CD4-positive, alpha-beta T cell (primary cell): ENCODE measurements at regions not wholly inside any gene's neighbourhood (a gene's known extent, or its start where the extent isn't known, plus 50 kb on each side); places are given as distances from the start of the nearest gene placed in this dataset.

ENCODE experiments used
- ATAC-seq: fragments of 200-7000 bp; cut with Tn5 transposase; one replicate; pipeline ENCODE4 v1.10.0; 2022; ENCODE audit warnings: mild to moderate bottlenecking; ENCODE audit not compliant: poor library complexity
- CTCF ChIA-PET: fragments of 350-600 bp; sonication (Branson Sonifier 250); formaldehyde crosslinking; loops from one replicate; lab custom pipeline; 2021; ENCODE audit warnings: antibody characterized with exemption, inconsistent platforms; lab: Charles Lee
- POLR2A ChIA-PET: fragments of 350-600 bp; sonication (Branson Sonifier 250); formaldehyde crosslinking; loops from one replicate; lab custom pipeline; 2021; ENCODE audit warnings: antibody characterized with exemption, inconsistent platforms; lab: Charles Lee
- DNase-seq, 14 experiments: peaks; one replicate each; pipeline ENCODE4 v3.0.0-alpha.2; 2013 to 2020; ENCODE audit warnings: mixed read lengths in 2 of 14
- H3K27ac ChIP-seq, 2 donors: one replicate each; pipeline versions ENCODE4 v1.5.1 to v1.7.0; 2013; ENCODE audit warnings: low read length in 2 of 2, low read depth in 1 of 2, mild to moderate bottlenecking in 1 of 2
- H3K27me3 ChIP-seq, 2 experiments: 1 replicate in 1 of 2; 2 replicates in 1 of 2; pipeline versions ENCODE4 v1.6.1 to v1.7.0; 2013; ENCODE audit warnings: low read length in 2 of 2, control low read depth in 1 of 2, mild to moderate bottlenecking in 1 of 2, moderate library complexity in 1 of 2; ENCODE audit not compliant: insufficient read depth in 2 of 2, control insufficient read depth in 1 of 2
- H3K36me3 ChIP-seq: one replicate; pipeline ENCODE4 v1.6.1; 2013; ENCODE audit warnings: low read length, control low read depth; ENCODE audit not compliant: insufficient read depth
- H3K4me1 ChIP-seq: one replicate; pipeline ENCODE4 v1.6.1; 2013; ENCODE audit warnings: low read length, control low read depth; ENCODE audit not compliant: insufficient read depth
- H3K4me3 ChIP-seq: one replicate; pipeline ENCODE4 v1.5.1; 2013; ENCODE audit warnings: mild to moderate bottlenecking, low read length, moderate library complexity
- H3K9me3 ChIP-seq, 2 experiments: 1 replicate in 1 of 2; 2 replicates in 1 of 2; pipeline versions ENCODE4 v1.6.1 to v1.7.0; 2013; ENCODE audit warnings: low read length in 2 of 2, mild to moderate bottlenecking in 2 of 2, control low read depth in 1 of 2, moderate library complexity in 1 of 2; ENCODE audit not compliant: control insufficient read depth in 1 of 2, insufficient read depth in 1 of 2
- H3K27ac Mint-ChIP-seq: one replicate; pipeline ENCODE4 v1.8.0; 2020; ENCODE audit warnings: mixed read lengths
- H3K27me3 Mint-ChIP-seq: one replicate; pipeline ENCODE4 v1.8.0; 2021; ENCODE audit warnings: mixed read lengths
- H3K36me3 Mint-ChIP-seq: one replicate; pipeline ENCODE4 v1.8.0; 2021; ENCODE audit warnings: low read depth, mixed read lengths
- H3K4me1 Mint-ChIP-seq: one replicate; pipeline ENCODE4 v1.8.0; 2021; ENCODE audit warnings: low read depth, mixed read lengths
- H3K4me3 Mint-ChIP-seq: one replicate; pipeline ENCODE4 v1.8.0; 2020; ENCODE audit warnings: mild to moderate bottlenecking, mixed read lengths
- H3K9me3 Mint-ChIP-seq: one replicate; pipeline ENCODE4 v1.8.0; 2020; ENCODE audit warnings: mixed read lengths
- CTCF ChIP-seq: fragments of 200-600 bp; IDR thresholded peaks from one replicate; pipeline ENCODE4 v1.8.0; 2022; ENCODE audit warnings: antibody characterized with exemption, mild to moderate bottlenecking
- intact Hi-C, 2 experiments: fragments of 100-400 bp; cut with DNase I in 1 of 2; cut with micrococcal nuclease in 1 of 2; formaldehyde crosslinking; loops; one replicate each; pipeline versions ENCODE4 v1.15.1 to v1.9.0; 2023 to 2025; cut with DNase I, micrococcal nuclease

DNA sequence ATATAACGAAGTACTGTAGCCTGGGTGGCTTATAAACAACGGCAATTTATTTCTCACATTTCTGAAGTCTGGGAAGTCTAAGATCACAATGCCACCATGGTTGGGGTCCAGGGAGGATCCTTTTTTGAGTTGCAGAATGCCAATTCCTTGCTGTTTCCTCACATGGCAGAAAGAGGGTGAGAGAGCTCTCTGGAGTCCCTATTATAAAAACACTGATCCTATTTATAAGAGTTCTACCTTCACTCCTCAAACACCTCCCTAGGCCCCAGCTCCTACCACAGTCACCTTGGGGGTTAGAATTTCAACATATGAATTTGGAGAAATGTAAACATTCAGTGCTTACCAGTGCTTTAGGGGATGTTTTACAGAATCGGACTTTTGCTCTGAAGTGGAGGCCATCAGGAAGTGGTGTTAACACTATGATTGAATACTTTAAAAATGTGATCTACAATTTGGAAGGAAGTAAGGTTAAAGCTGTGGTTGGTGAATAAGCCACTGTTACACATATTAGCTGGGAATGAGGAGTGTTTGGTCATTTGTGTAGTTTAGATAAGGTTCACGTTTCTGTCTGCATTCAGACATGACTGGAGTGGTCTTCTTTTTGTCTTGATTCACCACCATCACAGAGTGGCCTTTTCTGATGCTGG lies 79.9 kb upstream of the SPTLC3 start:
- CTCF ChIA-PET = no interaction called here
- no peak overlapping the region for H3K27ac ChIP-seq
- no peak overlapping the region for H3K27ac Mint-ChIP-seq

GRCh38 chr20:12936020-12936419 lies 72.8 kb upstream of the SPTLC3 start:
- ATAC-seq (no peak), DNase-seq (no peak)
- H3K36me3 Mint-ChIP-seq = no peaks in the 10 kb centered on the region
- H3K27me3 Mint-ChIP-seq = no peaks in the 10 kb centered on the region
- H3K4me3 ChIP-seq = no peak overlapping the region
- H3K9me3 ChIP-seq = peaks cover 0 to 3% of the 10 kb centered on the region in 2 experiments
- no peak for TF ChIP-seq CTCF
- intact Hi-C loops = no loop called here
- no peaks in the 10 kb centered on the region for H3K4me1 Mint-ChIP-seq
- H3K27me3 ChIP-seq = no peaks in the 10 kb centered on the region
- H3K9me3 Mint-ChIP-seq = no peaks in the 10 kb centered on the region
- H3K36me3 ChIP-seq = no peaks in the 10 kb centered on the region
- H3K27ac Mint-ChIP-seq = no peak overlapping the region
- H3K4me3 Mint-ChIP-seq = no peak overlapping the region
- H3K27ac ChIP-seq = no peak overlapping the region
- CTCF ChIA-PET = no interaction called here
- POLR2A ChIA-PET = no interaction called here
- no peaks in the 10 kb centered on the region for H3K4me1 ChIP-seq

More for the DNA sequence above, 79.9 kb upstream of the SPTLC3 start:
- POLR2A ChIA-PET = no interaction called here
- no peaks in the 10 kb centered on the region for H3K4me1 ChIP-seq
- ATAC-seq = no peak
- no peak for DNase-seq
- no peaks in the 10 kb centered on the region for H3K27me3 ChIP-seq
- Mint-ChIP-seq H3K27me3 (no peaks in the 10 kb centered on the region), H3K36me3 (no peaks in the 10 kb centered on the region), H3K4me3 (no peak overlapping the region), H3K4me1 (peaks cover 13% of the 10 kb centered on the region), H3K9me3 (no peaks in the 10 kb centered on the region)
- no peak for TF ChIP-seq CTCF
- H3K36me3 ChIP-seq = no peaks in the 10 kb centered on the region
- intact Hi-C loops = loop anchor here in 1 of 2 experiments (5.0 kb wide), 1 partner anchor 843 kb away; no protein-coding TSS in a partner anchor
- H3K9me3 ChIP-seq = no peaks in the 10 kb centered on the region
- no peak overlapping the region for H3K4me3 ChIP-seq

DNA sequence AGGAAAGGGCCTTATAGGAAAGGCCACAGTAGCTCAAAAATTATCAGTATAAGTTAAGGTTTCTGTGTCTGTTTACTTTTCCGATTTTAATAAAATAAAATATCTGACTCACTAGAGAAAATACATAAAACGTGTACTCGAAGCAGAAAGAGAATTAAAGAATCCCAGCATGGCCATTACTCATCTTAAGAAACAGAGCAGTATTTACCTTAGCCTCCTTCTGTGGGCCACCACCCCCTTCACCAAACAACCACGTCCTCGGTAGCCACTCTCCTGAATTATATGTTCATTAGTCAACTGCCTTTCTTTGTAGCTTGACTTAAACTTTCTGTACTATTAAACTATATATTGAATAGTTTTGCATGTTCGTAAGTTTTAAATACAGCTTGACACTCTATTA lies 72.2 kb upstream of the SPTLC3 start:
- intact Hi-C loops = no loop called here
- no peak overlapping the region for H3K27ac Mint-ChIP-seq

More for the DNA sequence above, 72.2 kb upstream of the SPTLC3 start:
- no peaks in the 10 kb centered on the region for H3K27me3 ChIP-seq
- Mint-ChIP-seq H3K4me3 (no peak overlapping the region), H3K9me3 (no peaks in the 10 kb centered on the region), H3K27me3 (no peaks in the 10 kb centered on the region), H3K4me1 (no peaks in the 10 kb centered on the region), H3K36me3 (no peaks in the 10 kb centered on the region)
- H3K27ac ChIP-seq = no peak overlapping the region
- ATAC-seq = no peak
- no peak for TF ChIP-seq CTCF
- ChIA-PET CTCF (no interaction called here), POLR2A (no interaction called here)
- DNase-seq = no peak
- H3K4me3 ChIP-seq = no peak overlapping the region
- H3K4me1 ChIP-seq = no peaks in the 10 kb centered on the region
- H3K36me3 ChIP-seq = no peaks in the 10 kb centered on the region
- H3K9me3 ChIP-seq = peaks cover 0 to 3% of the 10 kb centered on the region in 2 experiments
